IPS DF 6.9 (cell line): ENCODE measurements at regions not wholly inside any gene's neighbourhood (a gene's known extent, or its start where the extent isn't known, plus 50 kb on each side); places are given as distances from the start of the nearest gene placed in this dataset.
"Not testable (repeated sequence)": the region's sequence is repeated elsewhere in the genome, so short reads cannot be mapped to it uniquely, and the experiment has no call there.

ENCODE experiments used
- DNase-seq: peaks from one replicate; pipeline ENCODE4 v3.0.0-alpha.2; 2013; ENCODE audit warnings: low read depth, low spot score
- H3K27ac ChIP-seq: one replicate; pipeline ENCODE4 v1.5.1; 2013; ENCODE audit warnings: low read length, control low read depth
- H3K27me3 ChIP-seq: 2 replicates; pipeline ENCODE4 v1.6.1; 2013; ENCODE audit warnings: mild to moderate bottlenecking, low read length; ENCODE audit not compliant: control insufficient read depth, insufficient read depth
- H3K36me3 ChIP-seq: 2 replicates; pipeline ENCODE4 v1.6.1; 2013; ENCODE audit warnings: low read length; ENCODE audit not compliant: control insufficient read depth, insufficient read depth
- H3K4me1 ChIP-seq: 2 replicates; pipeline ENCODE4 v1.6.1; 2013; ENCODE audit warnings: low read length; ENCODE audit not compliant: control insufficient read depth, insufficient read depth
- H3K4me3 ChIP-seq: 2 replicates; pipeline ENCODE4 v1.5.1; 2013; ENCODE audit warnings: mild to moderate bottlenecking, low read length
- H3K9me3 ChIP-seq: 2 replicates; pipeline ENCODE4 v1.6.1; 2013; ENCODE audit warnings: low read length, inconsistent platforms; ENCODE audit not compliant: control insufficient read depth, insufficient read depth
- WGBS: extraction: QIAGEN DNeasy Blood & Tissue Kit; methylation state at CpG from one replicate; pipeline ENCODE4 v1.1.7; 2013; ENCODE audit warnings: mixed read lengths, missing lambda C conversion rate; ENCODE audit not compliant: insufficient read length, insufficient coverage; 5-methylcytosine and 5-hydroxymethylcytosine counted together

DNA sequence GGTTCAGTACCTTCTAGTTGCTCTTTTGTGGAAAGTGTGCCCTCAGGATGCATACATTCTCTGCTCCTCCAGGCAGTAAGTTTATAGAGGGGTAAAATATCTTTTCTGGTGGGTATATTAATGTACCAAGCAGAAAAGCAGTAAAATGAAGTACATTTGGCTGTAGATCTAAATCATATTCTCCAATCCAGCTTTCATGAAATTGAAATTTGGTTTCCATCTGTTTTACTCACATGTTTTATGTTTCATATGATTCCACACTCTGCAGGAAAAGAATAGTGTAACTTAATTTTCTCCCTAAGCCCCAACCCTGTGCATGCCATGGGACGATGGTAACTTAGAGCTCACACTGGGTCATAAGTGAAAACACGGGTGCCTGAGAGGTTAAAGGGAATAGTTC lies 172.3 kb downstream of the AKAIN1 start:
- Histone ChIP-seq H3K36me3 (no peaks in the 10 kb centered on the region), H3K27ac (no peak overlapping the region), H3K4me3 (no peak overlapping the region), H3K27me3 (no peaks in the 10 kb centered on the region), H3K9me3 (no peaks in the 10 kb centered on the region), H3K4me1 (no peaks in the 10 kb centered on the region)
- no CpG with 5 or more reads among the region's 2 CpGs for WGBS
- DNase-seq = no peak

- DNase-seq = no peak
- H3K27me3 ChIP-seq = no peaks in the 10 kb centered on the region
- no peaks in the 10 kb centered on the region for H3K9me3 ChIP-seq
- no peaks in the 10 kb centered on the region for H3K4me1 ChIP-seq
- no peak overlapping the region for H3K27ac ChIP-seq
- no peaks in the 10 kb centered on the region for H3K36me3 ChIP-seq
- no peak overlapping the region for H3K4me3 ChIP-seq
These were observed 175.5 kb downstream of the AKAIN1 start for GRCh38 chr18:5021558-5021957.

GRCh38 chr18:5015213-5015612 lies 181.8 kb downstream of the AKAIN1 start:
- Histone ChIP-seq H3K27ac (no peak overlapping the region), H3K27me3 (no peaks in the 10 kb centered on the region), H3K9me3 (no peaks in the 10 kb centered on the region), H3K4me3 (no peak overlapping the region), H3K4me1 (no peaks in the 10 kb centered on the region), H3K36me3 (no peaks in the 10 kb centered on the region)
- no CpG with 5 or more reads among the region's 4 CpGs for WGBS
- DNase-seq = no peak

DNA sequence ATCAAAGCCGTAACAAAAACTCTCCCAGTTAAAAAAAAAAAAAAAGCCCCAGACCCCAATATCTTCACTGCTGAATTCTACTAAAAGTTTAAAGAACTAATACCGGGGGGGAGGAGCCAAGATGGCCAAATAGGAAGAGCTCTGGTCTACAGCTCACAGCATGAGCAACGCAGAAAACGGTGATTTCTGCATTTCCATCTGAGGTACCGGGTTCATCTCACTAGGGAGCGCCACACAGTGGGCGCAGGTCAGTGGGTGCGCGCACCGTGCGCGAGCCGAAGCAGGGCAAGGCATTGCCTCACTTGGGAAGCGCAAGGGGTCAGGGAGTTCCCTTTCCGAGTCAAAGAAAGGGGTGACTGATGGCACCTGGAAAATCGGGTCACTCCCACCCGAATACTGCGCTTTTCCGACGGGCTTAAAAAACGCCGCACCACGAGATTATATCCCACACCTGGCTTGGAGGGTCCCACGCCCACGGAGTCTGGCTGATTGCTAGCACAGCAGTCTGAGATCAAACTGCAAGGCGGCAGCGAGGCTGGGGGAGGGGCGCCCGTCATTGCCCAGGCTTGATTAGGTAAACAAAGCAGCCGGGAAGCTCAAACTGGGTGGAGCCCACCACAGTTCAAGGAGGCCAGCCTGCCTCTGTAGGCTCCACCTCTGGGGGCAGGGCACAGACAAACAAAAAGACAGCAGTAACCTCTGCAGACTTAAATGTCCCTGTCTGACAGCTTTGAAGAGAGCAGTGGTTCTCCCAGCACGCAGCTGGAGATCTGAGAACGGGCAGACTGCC lies 192.8 kb downstream of the AKAIN1 start:
- whole genome bisulfite sequencing = no CpG with 5 or more reads among the region's 32 CpGs
- peak; percentile 18 for DNase-seq
- peak overlapping the region; percentile 79; the same call in 1 of the 2 replicates for H3K4me3 ChIP-seq
- not testable (repeated sequence) for H3K27me3 ChIP-seq, H3K4me1 ChIP-seq, H3K36me3 ChIP-seq, H3K27ac ChIP-seq, H3K9me3 ChIP-seq

DNA sequence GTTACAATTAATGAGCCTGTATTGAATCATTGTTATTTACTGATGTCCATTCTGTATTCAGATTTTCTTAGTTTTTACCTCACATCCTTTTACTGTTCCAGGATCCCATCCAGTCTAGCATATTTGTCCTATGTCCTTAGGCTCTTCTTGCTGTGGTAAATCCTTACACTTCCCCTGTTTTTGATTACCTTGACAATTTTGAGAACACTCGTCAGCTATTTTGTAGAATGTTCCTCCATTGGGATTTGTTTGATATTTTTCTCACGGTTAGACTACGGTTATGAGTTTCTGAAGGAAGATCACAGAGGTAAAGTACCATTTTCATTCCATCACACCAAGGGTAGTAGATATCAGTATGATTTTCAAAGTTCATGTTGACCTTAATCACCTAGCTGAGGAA lies 202.3 kb downstream of the AKAIN1 start:
- H3K27ac ChIP-seq = no peak overlapping the region
- no peaks in the 10 kb centered on the region for H3K4me1 ChIP-seq
- no peaks in the 10 kb centered on the region for H3K27me3 ChIP-seq
- DNase-seq = no peak
- no CpG with 5 or more reads among the region's 3 CpGs for WGBS
- H3K9me3 ChIP-seq = no peaks in the 10 kb centered on the region
- H3K4me3 ChIP-seq = no peak overlapping the region
- no peaks in the 10 kb centered on the region for H3K36me3 ChIP-seq

DNA sequence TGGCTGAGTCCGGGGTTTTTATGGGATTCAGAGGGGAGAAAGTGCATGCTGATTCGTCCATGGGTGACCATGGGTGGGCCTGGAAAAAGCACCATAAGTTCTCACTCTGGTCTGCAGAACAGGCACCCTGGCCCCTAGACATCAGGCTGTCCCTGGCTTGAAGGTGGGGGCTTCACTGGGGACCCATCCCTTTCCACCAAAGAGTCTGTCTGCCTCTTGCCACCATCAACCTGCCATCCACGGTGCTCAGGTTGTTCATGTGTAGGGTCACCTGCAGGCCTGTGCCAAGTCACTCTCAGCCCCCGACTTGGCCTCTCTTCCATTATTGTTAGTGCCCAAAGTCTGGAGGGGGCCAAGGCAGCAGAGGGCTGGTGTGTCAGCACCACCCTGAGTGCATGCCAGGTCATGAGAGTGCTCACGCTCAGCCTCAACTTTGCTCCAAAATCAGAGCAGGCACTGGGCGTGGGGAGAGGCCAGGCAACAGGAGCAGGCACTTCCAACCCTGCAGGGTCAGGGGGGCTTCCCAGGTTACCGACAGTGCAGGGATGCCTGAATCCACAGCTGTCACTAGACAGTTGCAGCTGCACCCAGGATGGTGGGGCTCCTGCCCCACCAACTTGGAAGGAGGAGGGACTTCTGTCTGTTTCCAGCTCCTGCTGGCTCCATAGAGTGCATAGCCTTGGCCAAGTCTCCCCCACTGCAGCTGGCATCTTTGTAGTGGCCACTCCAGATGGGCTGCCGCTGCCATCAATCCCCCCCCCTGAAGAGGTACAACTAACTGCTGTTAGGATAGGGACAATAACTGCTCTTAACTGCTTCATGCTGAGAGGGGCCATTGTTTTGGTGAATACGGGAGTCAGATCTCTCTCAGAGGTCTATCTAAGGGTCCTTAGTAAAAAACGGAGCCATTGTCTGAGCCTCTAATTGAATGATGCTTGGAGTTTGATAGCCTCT lies 209.3 kb downstream of the AKAIN1 start:
- no peaks in the 10 kb centered on the region for H3K9me3 ChIP-seq
- DNase-seq = peak; percentile 4
- no peaks in the 10 kb centered on the region for H3K4me1 ChIP-seq
- no CpG with 5 or more reads among the region's 10 CpGs for WGBS
- no peaks in the 10 kb centered on the region for H3K36me3 ChIP-seq
- H3K4me3 ChIP-seq = no peak overlapping the region
- no peaks in the 10 kb centered on the region for H3K27me3 ChIP-seq
- no peak overlapping the region for H3K27ac ChIP-seq

- H3K27me3 ChIP-seq = no peaks in the 10 kb centered on the region
- DNase-seq = no peak
- no peak overlapping the region for H3K4me3 ChIP-seq
- H3K36me3 ChIP-seq = no peaks in the 10 kb centered on the region
- no peaks in the 10 kb centered on the region for H3K4me1 ChIP-seq
- no peaks in the 10 kb centered on the region for H3K9me3 ChIP-seq
- WGBS = no CpG with 5 or more reads among the region's 6 CpGs
- H3K27ac ChIP-seq = no peak overlapping the region
These were observed 210.4 kb downstream of the AKAIN1 start for GRCh38 chr18:4986677-4987076.

GRCh38 chr18:4986066-4986465 lies 211.0 kb downstream of the AKAIN1 start:
- Histone ChIP-seq H3K27me3 (no peaks in the 10 kb centered on the region), H3K4me1 (no peaks in the 10 kb centered on the region), H3K9me3 (no peaks in the 10 kb centered on the region), H3K27ac (no peak overlapping the region), H3K36me3 (no peaks in the 10 kb centered on the region), H3K4me3 (no peak overlapping the region)
- DNase-seq = no peak

DNA sequence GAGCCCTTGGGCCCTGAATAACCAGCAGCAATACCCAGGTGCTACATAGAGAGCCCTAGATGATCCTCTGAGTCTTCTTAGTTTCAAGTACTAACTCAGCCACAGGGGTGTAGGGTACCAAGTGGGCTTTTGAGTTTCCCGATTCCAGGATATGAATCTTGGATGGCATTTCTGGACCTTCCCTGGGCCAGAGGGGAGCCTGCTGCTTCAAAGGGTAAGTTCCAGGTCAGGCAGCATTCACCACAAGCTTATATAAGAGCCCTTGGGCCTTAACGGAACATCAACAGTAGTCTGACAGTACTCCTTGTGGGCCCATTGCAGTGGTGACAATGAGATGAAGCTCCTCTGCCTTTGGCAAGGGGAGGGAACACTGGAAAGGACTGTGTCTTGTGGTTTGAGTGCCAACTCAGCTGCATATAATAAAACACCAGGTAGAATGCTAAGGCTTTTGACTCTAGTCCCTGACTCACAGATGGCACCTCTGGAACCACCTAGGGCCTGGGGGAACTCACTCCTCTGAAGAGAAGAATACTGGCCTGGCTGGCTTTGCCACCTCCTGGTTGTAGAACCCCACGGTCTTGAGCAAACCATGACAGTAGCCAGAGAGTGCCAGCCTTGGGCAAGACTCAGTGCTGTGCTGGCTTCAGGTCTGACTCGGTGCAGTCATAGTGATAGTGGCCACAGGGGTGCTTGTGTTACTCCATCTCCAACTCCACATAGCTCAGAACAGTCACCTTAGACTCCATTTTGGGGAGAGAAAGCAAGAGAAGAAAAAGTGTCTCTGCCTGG lies 235.7 kb downstream of the AKAIN1 start:
- Histone ChIP-seq H3K27ac (no peak overlapping the region), H3K4me3 (no peak overlapping the region), H3K9me3 (no peaks in the 10 kb centered on the region), H3K27me3 (no peaks in the 10 kb centered on the region; the same call in 1 of the 2 replicates), H3K4me1 (no peaks in the 10 kb centered on the region), H3K36me3 (no peaks in the 10 kb centered on the region)
- no CpG with 5 or more reads among the region's 4 CpGs for WGBS
- DNase-seq = no peak

DNA sequence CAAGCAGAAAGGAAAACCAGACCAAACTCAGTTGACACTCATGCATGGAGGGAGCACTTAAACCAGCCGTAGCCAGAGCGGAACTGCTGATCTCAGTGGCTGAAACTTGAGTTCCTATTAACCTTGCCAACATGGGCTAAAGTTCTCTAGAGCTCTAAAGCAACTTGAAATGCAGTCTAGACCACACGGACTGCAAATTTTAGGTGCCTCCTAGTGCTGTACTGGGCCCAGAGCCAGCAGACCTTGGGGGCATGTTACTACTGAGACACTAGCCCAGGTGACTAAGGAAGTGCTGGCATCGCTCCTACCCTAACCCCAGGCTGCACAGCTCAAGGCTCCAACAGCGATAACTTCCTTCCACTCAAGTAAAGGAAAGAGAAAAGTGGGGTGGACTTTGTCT lies 236.5 kb downstream of the AKAIN1 start:
- Histone ChIP-seq H3K36me3 (no peaks in the 10 kb centered on the region), H3K27me3 (no peaks in the 10 kb centered on the region; the same call in 1 of the 2 replicates), H3K27ac (no peak overlapping the region), H3K4me3 (no peak overlapping the region), H3K4me1 (no peaks in the 10 kb centered on the region), H3K9me3 (no peaks in the 10 kb centered on the region)
- WGBS = no CpG with 5 or more reads among the region's 5 CpGs
- DNase-seq = no peak
